Kidney glomerular epithelial cell (primary cell): ENCODE measurements at regions not wholly inside any gene's neighbourhood (a gene's known extent, or its start where the extent isn't known, plus 50 kb on each side); places are given as distances from the start of the nearest gene placed in this dataset.
A peak's percentile ranks its signal among the peaks of the same experiment; 100 is the strongest.
"Not testable (repeated sequence)": the region's sequence is repeated elsewhere in the genome, so short reads cannot be mapped to it uniquely, and the experiment has no call there.

Experiments used
- DNase-seq: peaks from one replicate; lab custom pipeline; 2025; lab: John Stamatoyannopoulos, UW

- DNase-seq, result no peak
These were observed 414.0 kb upstream of the HS3ST1 start for GRCh38 chr4:11842620-11843263.

GRCh38 chr4:11839889-11840288, 411.2 kb upstream of the HS3ST1 start:
- DNase-seq, result no peak

GRCh38 chr4:11831739-11832138, 403.0 kb upstream of the HS3ST1 start:
- no peak for DNase-seq

- no peak for DNase-seq
These were observed 395.9 kb upstream of the HS3ST1 start for GRCh38 chr4:11824566-11824965.

- no peak for DNase-seq
These were observed 393.2 kb upstream of the HS3ST1 start for GRCh38 chr4:11821772-11822430.

- no peak for DNase-seq
These were observed 388.4 kb upstream of the HS3ST1 start for GRCh38 chr4:11817088-11817487.

DNA sequence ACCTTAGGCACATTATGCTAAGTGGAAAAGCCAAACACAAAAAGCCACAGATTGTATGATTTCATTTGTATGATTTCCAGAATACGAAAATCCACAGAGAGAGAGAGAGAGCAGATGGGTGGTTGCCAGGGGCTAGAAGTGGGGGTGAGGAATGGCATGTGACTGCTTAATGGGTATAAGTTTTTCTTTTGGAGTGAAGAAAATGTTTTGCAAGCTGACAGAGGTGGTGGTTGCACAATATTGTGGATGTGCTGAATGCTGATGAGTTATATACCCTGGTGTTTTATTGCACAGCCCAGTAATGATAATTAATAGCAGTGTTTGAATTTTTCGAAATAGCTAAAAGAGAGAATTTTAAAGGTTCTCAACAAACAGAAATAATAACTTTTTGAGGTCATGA, 386.1 kb upstream of the HS3ST1 start:
- no peak for DNase-seq

- no peak for DNase-seq
These were observed 385.3 kb upstream of the HS3ST1 start for GRCh38 chr4:11813951-11814446.

- not testable (repeated sequence) for DNase-seq
These were observed 382.8 kb upstream of the HS3ST1 start for GRCh38 chr4:11811521-11811920.

DNA sequence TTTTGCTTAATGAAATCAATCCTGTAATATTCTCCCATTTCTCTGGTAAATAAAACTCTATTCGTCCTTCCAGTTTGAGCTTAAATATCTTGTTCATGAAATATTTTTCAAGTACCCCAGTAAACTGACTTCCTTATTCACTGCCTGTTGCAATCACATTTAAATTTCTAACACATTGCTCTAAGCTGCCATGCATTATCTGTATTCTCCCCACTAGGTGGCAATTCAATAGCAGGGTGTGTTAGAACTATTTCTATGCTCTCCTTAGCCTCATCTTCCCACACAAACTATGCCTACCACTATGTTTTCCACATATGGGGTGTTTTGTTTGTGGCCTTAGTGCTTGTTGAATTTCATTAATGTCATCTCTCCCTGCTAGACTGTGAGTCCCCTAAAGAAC, 377.1 kb upstream of the HS3ST1 start:
- peak; percentile 41 for DNase-seq

GRCh38 chr4:11801466-11802446, 373.1 kb upstream of the HS3ST1 start:
- DNase-seq, result no peak

DNA sequence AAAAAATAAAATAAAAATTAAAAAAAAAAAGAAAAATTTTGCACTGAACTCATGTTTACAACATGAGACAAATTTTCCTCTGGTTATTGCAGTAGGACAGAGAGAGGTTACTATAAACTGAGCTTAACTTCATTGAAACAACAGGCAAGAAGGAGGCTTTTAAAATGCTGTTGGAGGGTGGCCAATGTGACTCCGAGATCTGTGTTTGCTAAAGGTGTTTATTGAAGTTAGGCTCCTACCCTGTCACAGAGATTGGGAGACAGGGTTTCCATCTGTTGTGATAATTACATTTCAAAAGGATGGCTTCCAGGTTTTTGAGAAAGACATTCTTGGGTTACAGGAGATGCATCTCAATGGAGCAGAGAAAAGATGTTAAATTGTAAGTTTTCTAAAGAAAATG, 370.5 kb upstream of the HS3ST1 start:
- DNase-seq, result no peak

- no peak for DNase-seq
These were observed 363.1 kb upstream of the HS3ST1 start for GRCh38 chr4:11791797-11792196.

GRCh38 chr4:11790230-11790629, 361.5 kb upstream of the HS3ST1 start:
- DNase-seq, result no peak

- DNase-seq, result no peak
These were observed 354.9 kb upstream of the HS3ST1 start for GRCh38 chr4:11783588-11783987.

- no peak for DNase-seq
These were observed 354.2 kb upstream of the HS3ST1 start for GRCh38 chr4:11782859-11783258.

DNA sequence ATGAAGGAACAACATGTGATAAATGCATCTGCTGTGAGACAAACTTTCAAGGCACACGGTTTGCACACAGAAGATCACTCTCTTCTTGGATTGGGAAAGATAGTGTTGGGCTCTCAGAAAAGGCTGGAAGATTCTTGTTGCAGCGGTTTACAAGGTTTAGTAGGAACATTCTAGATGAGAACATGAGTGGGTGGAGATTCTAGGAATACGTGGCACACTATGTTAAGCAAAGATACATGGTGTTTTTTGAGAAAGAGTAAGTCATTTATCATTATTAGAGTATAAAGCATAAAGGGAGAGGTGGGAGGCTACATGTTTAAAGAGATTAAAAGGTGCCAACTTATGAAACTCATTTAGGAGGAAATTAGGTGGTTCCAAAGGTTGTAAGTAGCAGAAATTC, 348.8 kb upstream of the HS3ST1 start:
- no peak for DNase-seq

DNA sequence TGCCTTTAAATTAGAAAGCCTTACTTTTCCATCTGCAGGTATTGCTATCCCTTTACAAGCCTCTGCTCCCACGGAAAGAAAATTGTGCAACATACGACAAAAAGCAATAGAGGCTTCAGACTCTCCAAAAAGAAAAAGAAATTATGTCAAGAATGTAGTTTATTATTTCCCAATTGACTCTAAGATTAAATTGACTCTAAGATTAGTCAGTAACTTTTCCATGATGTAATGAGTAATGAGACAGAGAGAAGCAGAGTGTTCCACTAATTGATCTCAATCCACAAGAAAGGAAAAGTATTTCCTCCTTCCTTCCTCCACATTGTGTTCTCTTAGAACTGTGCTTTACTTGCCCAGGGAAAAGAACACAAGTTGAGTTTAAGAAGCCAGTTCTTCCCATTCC, 345.7 kb upstream of the HS3ST1 start:
- DNase-seq, result no peak

DNA sequence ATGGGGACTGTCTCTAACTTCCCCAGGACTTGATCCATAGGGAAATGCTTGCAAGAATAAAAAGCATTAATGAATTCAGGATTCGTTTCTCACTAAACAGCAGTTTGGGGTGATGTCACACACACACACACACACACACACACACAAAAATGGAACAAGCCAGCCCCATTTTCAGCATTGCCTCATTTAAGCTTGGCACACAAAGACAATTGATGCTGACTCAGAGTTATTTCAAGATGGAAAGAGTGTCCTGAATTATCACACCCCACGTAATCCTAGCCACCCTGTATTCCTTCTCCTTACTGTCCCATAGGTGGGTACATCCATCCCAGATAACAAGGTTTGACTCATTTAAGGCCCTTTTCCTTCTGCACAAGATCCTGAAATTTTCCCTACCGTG, 345.1 kb upstream of the HS3ST1 start:
- DNase-seq, result no peak

GRCh38 chr4:11769434-11769833, 340.7 kb upstream of the HS3ST1 start:
- no peak for DNase-seq

- DNase-seq, result no peak
These were observed 339.7 kb upstream of the HS3ST1 start for GRCh38 chr4:11768251-11768972.
